Hepatocyte (in vitro differentiated cells): ENCODE measurements at regions not wholly inside any gene's neighbourhood (a gene's known extent, or its start where the extent isn't known, plus 50 kb on each side); places are given as distances from the start of the nearest gene placed in this dataset.

Experiments used
- CTCF ChIP-seq: fragments of 200-600 bp; sonication (generic); IDR thresholded peaks from 2 replicates; pipeline ENCODE4 v1.5.1; 2016; ENCODE audit warnings: antibody characterized with exemption, mild to moderate bottlenecking; ENCODE audit not compliant: poor library complexity
- EZH2 ChIP-seq: fragments of 200-600 bp; sonication (generic); IDR thresholded peaks from 2 replicates; pipeline ENCODE4 v1.6.1; 2016; ENCODE audit warnings: antibody characterized with exemption, mild to moderate bottlenecking, borderline replicate concordance
- EZH2phosphoT487 ChIP-seq: fragments of 200-600 bp; sonication (generic); IDR thresholded peaks from one replicate; pipeline ENCODE4 v1.6.1; 2018; ENCODE audit warnings: antibody characterized with exemption, mild to moderate bottlenecking, low read depth, moderate library complexity; ENCODE audit not compliant: unreplicated experiment, severe bottlenecking

GRCh38 chr1:60998786-60999185, 83.6 kb upstream of the NFIA start:
- TF ChIP-seq EZH2, result no peak
- no peak for TF ChIP-seq CTCF
- TF ChIP-seq EZH2phosphoT487, result no peak
